ENCODE measurements at regions not wholly inside any gene's neighbourhood (a gene's known extent, or its start where the extent isn't known, plus 50 kb on each side); places are given as distances from the start of the nearest gene placed in this dataset.
A peak's percentile ranks its signal among the peaks of the same experiment; 100 is the strongest.

GRCh38 chr5:120789918-120790317 lies 325.8 kb downstream of the PRR16 start:
- no peak overlapping the region for H3K4me3 ChIP-seq (ENCODE audit: low read depth, low read length)
- DNase-seq (ENCODE audit: low read depth) = no peak
- no peak for TF ChIP-seq CTCF (conservative IDR thresholded peaks at IDR 0.05; ENCODE audit: low read depth, low read length)

GRCh38 chr5:120790339-120790738 lies 326.2 kb downstream of the PRR16 start:
- no peak for TF ChIP-seq CTCF (conservative IDR thresholded peaks at IDR 0.05; ENCODE audit: low read depth, low read length)
- H3K4me3 ChIP-seq (ENCODE audit: low read depth, low read length) = no peak overlapping the region
- no peak for DNase-seq (ENCODE audit: low read depth)

- no peak for DNase-seq (ENCODE audit: low read depth)
- TF ChIP-seq CTCF (conservative IDR thresholded peaks at IDR 0.05; ENCODE audit: low read depth, low read length) = no peak
Measured at GRCh38 chr5:120792477-120792876, 328.4 kb downstream of the PRR16 start.

GRCh38 chr5:120794121-120794520 lies 330.0 kb downstream of the PRR16 start:
- peak; percentile 45 for DNase-seq (ENCODE audit: low read depth)
- no peak for TF ChIP-seq CTCF (conservative IDR thresholded peaks at IDR 0.05; ENCODE audit: low read depth, low read length)
- H3K4me3 ChIP-seq (ENCODE audit: low read depth, low read length) = no peak overlapping the region

More at GRCh38 chr5:120792477-120792876, 328.4 kb downstream of the PRR16 start:
- no peak overlapping the region for H3K4me3 ChIP-seq (ENCODE audit: low read depth, low read length)

- TF ChIP-seq CTCF (conservative IDR thresholded peaks at IDR 0.05; ENCODE audit: low read depth, low read length) = no peak
- H3K4me3 ChIP-seq (ENCODE audit: low read depth, low read length) = peak overlapping the region; percentile 26
- DNase-seq (ENCODE audit: low read depth) = peak; percentile 55
Measured at GRCh38 chr5:120803282-120803681, 339.2 kb downstream of the PRR16 start.

GRCh38 chr5:120805131-120805530 lies 341.0 kb downstream of the PRR16 start:
- H3K4me3 ChIP-seq (ENCODE audit: low read depth, low read length) = no peak overlapping the region
- no peak for DNase-seq (ENCODE audit: low read depth)
- no peak for TF ChIP-seq CTCF (conservative IDR thresholded peaks at IDR 0.05; ENCODE audit: low read depth, low read length)

GRCh38 chr5:120806202-120806601 lies 342.1 kb downstream of the PRR16 start:
- no peak overlapping the region for H3K4me3 ChIP-seq (ENCODE audit: low read depth, low read length)
- peak; percentile 78 for DNase-seq (ENCODE audit: low read depth)
- no peak for TF ChIP-seq CTCF (conservative IDR thresholded peaks at IDR 0.05; ENCODE audit: low read depth, low read length)

Data from choroid plexus epithelial cell (primary cell).